ENCODE measurements at regions not wholly inside any gene's neighbourhood (a gene's known extent, or its start where the extent isn't known, plus 50 kb on each side); places are given as distances from the start of the nearest gene placed in this dataset.
"Not testable (repeated sequence)": the region's sequence is repeated elsewhere in the genome, so short reads cannot be mapped to it uniquely, and the experiment has no call there.

DNA sequence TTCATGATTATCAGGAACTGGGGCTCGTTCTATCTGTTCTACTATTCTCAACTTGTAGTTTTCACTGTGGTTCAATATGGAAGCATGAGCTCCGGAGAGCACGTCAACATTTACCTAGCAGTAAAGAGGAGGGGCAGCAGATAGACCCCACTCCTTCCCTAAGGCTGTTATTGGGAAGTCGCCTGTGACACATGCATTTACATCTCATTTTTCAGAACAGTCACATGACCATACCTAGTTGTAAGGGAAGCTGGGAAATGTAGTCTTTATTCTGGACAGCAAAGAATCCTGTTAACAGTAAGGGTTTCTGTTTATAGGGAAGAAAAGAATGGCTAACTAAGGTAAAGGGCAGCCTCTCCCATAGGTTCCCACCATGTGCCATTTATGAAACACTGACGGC lies 158.3 kb downstream of the ZFP64 start:
- Histone ChIP-seq H3K79me2 (ENCODE audit: control insufficient read depth, insufficient read depth, low read length, unreplicated experiment) (no peaks in the 10 kb centered on the region), H3K27ac (ENCODE audit: low read depth, low read length) (no peak overlapping the region), H3K36me3 (ENCODE audit: insufficient read depth, low read length) (no peaks in the 10 kb centered on the region), H3K4me3 (ENCODE audit: low read depth, low read length) (no peak overlapping the region), H3K27me3 (ENCODE audit: insufficient read depth, low read length) (no peaks in the 10 kb centered on the region), H2AFZ (ENCODE audit: low read length, unreplicated experiment) (no peak overlapping the region), H3K4me1 (ENCODE audit: control insufficient read depth, insufficient read depth, low read length, unreplicated experiment) (peaks cover 18% of the 10 kb centered on the region)

DNA sequence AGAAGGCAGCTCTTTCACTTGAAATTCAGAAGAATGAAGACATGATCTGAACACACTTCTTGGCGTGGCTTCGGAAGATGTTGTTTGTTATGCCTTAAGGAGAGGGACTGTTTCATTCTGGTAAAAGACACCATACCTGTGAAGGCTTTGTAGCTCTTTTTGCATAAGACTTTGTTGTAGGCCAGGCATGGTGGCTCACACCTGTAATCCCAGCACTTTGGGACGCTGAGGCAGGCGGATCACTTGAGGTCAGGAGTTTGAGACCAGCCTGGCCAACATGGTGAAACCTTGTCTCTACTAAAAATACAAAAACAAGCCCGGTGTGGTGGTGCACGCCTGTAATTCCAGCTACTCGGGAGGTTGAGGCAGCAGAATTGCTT lies 159.3 kb downstream of the ZFP64 start:
- peak overlapping the region; percentile 79 for H3K27ac ChIP-seq (ENCODE audit: low read depth, low read length)
- not testable (repeated sequence) for H3K4me3 ChIP-seq (ENCODE audit: low read depth, low read length); H3K27me3 ChIP-seq (ENCODE audit: insufficient read depth, low read length); H3K79me2 ChIP-seq (ENCODE audit: control insufficient read depth, insufficient read depth, low read length, unreplicated experiment); H3K36me3 ChIP-seq (ENCODE audit: insufficient read depth, low read length)
- peaks cover 18% of the 10 kb centered on the region for H3K4me1 ChIP-seq (ENCODE audit: control insufficient read depth, insufficient read depth, low read length, unreplicated experiment)
- H2AFZ ChIP-seq (ENCODE audit: low read length, unreplicated experiment) = peak overlapping the region; percentile 77

DNA sequence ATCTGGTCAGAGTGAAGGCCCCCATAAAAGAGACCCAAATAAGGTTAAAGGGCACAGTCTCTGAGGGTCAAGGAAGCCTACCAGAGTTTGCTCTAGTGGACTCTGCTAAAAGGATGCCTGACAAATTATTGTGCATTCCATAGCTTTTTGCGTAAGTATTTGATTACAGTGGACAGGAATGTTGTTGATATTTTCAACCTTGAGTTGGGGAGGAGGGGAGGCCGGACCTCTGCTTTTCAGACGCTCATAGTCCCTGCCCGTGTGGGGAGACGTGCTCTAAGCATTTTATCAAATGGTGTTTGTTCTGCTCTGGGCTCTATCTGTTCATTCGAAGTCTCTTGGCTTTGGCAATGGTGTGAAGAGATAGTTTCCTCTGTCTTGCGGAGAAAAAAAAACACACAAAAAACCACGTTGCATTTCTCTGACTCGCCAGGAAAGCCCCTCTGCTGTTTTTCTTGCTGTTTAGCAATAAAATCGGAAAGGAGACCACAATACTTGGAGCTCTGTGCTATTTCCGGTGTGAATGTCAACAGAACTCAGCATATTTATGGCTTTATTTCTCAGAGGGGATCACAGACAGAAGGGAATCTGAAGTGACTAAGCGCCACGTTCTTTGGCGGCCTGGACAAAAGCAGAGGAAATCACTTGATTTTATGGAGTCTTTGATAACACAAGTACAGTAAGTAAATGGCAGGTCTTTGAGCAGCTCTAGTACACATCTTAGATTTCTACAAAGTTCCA lies 159.8 kb downstream of the ZFP64 start:
- Histone ChIP-seq H3K27ac (ENCODE audit: low read depth, low read length) (peak overlapping the region; percentile 79), H3K4me3 (ENCODE audit: low read depth, low read length) (peak overlapping the region; percentile 1), H3K79me2 (ENCODE audit: control insufficient read depth, insufficient read depth, low read length, unreplicated experiment) (no peaks in the 10 kb centered on the region), H3K36me3 (ENCODE audit: insufficient read depth, low read length) (no peaks in the 10 kb centered on the region), H2AFZ (ENCODE audit: low read length, unreplicated experiment) (peak overlapping the region; percentile 77), H3K4me1 (ENCODE audit: control insufficient read depth, insufficient read depth, low read length, unreplicated experiment) (peaks cover 18% of the 10 kb centered on the region), H3K27me3 (ENCODE audit: insufficient read depth, low read length) (no peaks in the 10 kb centered on the region)

DNA sequence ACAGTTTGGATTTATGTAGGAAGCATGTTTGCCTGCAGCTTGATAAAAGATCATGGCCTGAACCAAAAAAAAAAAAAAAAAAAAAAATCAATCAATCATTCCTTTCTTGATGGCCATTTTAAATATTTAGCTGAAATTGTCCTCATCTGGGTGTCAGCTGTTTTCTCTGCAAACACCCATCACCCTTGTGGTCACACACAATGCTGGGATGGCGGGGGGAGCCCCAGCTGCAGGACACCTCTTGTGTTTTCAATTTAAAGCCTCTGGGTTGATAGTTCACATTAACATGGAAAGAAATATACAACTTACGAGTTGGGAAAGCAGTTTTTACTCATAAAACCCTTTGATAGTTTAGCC lies 160.4 kb downstream of the ZFP64 start:
- Histone ChIP-seq H3K36me3 (ENCODE audit: insufficient read depth, low read length) (no peaks in the 10 kb centered on the region), H3K27ac (ENCODE audit: low read depth, low read length) (peak overlapping the region; percentile 79), H3K79me2 (ENCODE audit: control insufficient read depth, insufficient read depth, low read length, unreplicated experiment) (no peaks in the 10 kb centered on the region), H2AFZ (ENCODE audit: low read length, unreplicated experiment) (peak overlapping the region; percentile 77), H3K4me1 (ENCODE audit: control insufficient read depth, insufficient read depth, low read length, unreplicated experiment) (peaks cover 18% of the 10 kb centered on the region), H3K27me3 (ENCODE audit: insufficient read depth, low read length) (no peaks in the 10 kb centered on the region), H3K4me3 (ENCODE audit: low read depth, low read length) (peak overlapping the region; percentile 1; the same call in 1 of the 2 replicates)

DNA sequence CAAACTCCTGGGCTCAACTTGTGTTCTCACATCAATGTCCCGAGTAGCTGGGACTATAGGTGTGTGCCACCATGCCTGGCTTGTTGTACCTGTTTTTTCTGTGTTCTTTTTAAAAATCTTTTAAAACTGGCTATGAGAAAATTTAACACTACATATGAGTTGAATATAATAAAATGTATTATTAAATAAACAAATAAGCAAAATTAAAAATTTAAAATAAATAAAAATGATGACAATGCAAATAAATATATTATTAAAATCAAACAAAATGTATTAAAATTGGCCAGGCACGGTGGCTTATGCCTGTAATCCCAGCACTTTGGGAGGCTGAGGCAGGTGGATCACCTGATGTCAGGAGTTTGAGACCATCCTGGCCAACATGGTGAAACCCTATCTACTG lies 162.4 kb downstream of the ZFP64 start:
- H3K27ac ChIP-seq (ENCODE audit: low read depth, low read length); H3K27me3 ChIP-seq (ENCODE audit: insufficient read depth, low read length); H3K4me3 ChIP-seq (ENCODE audit: low read depth, low read length); H2AFZ ChIP-seq (ENCODE audit: low read length, unreplicated experiment); H3K79me2 ChIP-seq (ENCODE audit: control insufficient read depth, insufficient read depth, low read length, unreplicated experiment); H3K36me3 ChIP-seq (ENCODE audit: insufficient read depth, low read length): not testable (repeated sequence)
- H3K4me1 ChIP-seq (ENCODE audit: control insufficient read depth, insufficient read depth, low read length, unreplicated experiment) = peaks cover 18% of the 10 kb centered on the region

DNA sequence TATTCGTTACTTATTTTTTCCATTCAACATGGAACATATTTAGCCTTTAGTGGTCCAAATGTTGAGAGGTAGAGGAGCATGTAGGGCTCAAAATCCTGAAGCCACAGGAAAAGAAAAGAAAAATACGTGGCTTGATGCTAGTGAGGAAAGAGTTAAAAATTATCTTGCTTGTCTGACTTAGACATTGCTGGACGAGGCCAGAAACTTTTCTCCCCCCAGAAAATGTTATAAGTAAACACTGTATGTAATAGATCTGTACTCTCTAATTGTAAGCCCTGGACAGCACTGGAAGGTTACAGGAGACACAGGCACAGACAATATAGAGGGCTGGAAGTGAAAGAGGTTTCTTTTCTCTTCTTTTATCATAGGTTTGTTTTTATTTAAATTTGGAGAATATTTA lies 165.6 kb downstream of the ZFP64 start:
- Histone ChIP-seq H3K79me2 (ENCODE audit: control insufficient read depth, insufficient read depth, low read length, unreplicated experiment) (no peaks in the 10 kb centered on the region), H2AFZ (ENCODE audit: low read length, unreplicated experiment) (no peak overlapping the region), H3K36me3 (ENCODE audit: insufficient read depth, low read length) (no peaks in the 10 kb centered on the region), H3K27me3 (ENCODE audit: insufficient read depth, low read length) (no peaks in the 10 kb centered on the region), H3K4me1 (ENCODE audit: control insufficient read depth, insufficient read depth, low read length, unreplicated experiment) (peaks cover 4% of the 10 kb centered on the region), H3K4me3 (ENCODE audit: low read depth, low read length) (no peak overlapping the region), H3K27ac (ENCODE audit: low read depth, low read length) (no peak overlapping the region)

DNA sequence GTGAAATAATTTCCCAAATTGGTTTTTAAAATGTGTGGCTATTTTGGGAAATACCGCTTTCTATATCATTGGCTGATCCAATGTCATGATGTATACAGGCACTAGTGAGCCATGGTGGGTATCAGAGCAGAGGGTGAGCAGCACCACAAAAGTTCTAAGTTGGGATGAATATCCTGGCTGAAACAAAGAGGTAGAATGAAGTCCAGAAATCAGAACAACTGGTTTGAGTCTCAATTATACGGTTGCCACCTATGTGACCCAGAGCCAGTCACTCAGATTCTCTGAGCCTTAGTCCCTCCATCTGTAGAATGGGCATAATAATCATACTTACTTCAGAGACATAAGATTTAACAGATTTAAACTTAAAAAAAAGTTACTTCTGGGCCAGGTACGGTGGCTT lies 172.3 kb downstream of the ZFP64 start:
- Histone ChIP-seq H3K4me1 (ENCODE audit: control insufficient read depth, insufficient read depth, low read length, unreplicated experiment) (no peaks in the 10 kb centered on the region), H2AFZ (ENCODE audit: low read length, unreplicated experiment) (no peak overlapping the region), H3K27me3 (ENCODE audit: insufficient read depth, low read length) (no peaks in the 10 kb centered on the region), H3K27ac (ENCODE audit: low read depth, low read length) (no peak overlapping the region), H3K4me3 (ENCODE audit: low read depth, low read length) (no peak overlapping the region), H3K36me3 (ENCODE audit: insufficient read depth, low read length) (no peaks in the 10 kb centered on the region), H3K79me2 (ENCODE audit: control insufficient read depth, insufficient read depth, low read length, unreplicated experiment) (no peaks in the 10 kb centered on the region)

DNA sequence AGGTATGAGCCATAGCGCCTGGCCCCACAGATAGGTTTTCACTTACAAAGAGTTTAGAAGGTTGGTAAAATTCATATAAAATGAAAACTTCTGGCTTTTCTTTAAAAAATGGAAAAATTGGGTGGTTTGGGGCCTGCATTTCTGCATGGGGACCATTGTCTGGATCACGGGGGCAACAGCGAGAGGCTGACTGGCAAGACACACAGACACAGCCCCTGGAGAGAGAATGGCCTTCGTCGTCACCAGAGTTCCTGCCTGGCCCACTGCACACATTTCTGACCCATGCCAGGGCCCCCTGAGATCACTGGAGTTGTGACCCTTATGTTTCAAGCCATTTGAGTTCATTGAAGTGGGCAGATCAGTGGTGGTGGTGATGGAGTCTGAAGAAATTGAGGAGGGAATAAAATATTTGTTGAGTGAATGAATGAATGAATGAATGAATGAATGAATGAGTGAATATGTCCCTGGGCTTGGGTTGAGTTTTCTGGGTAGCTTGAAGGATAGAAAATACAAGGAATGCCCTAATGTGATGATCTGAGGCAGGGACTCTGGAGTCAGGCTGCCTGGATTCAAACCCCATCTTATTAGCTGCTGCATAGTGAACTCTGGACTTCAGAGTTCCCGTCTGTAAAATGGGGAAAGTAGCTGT lies 173.8 kb downstream of the ZFP64 start:
- Histone ChIP-seq H2AFZ (ENCODE audit: low read length, unreplicated experiment) (no peak overlapping the region), H3K79me2 (ENCODE audit: control insufficient read depth, insufficient read depth, low read length, unreplicated experiment) (no peaks in the 10 kb centered on the region), H3K4me3 (ENCODE audit: low read depth, low read length) (no peak overlapping the region), H3K27ac (ENCODE audit: low read depth, low read length) (no peak overlapping the region), H3K36me3 (ENCODE audit: insufficient read depth, low read length) (no peaks in the 10 kb centered on the region), H3K27me3 (ENCODE audit: insufficient read depth, low read length) (no peaks in the 10 kb centered on the region), H3K4me1 (ENCODE audit: control insufficient read depth, insufficient read depth, low read length, unreplicated experiment) (no peaks in the 10 kb centered on the region)

DNA sequence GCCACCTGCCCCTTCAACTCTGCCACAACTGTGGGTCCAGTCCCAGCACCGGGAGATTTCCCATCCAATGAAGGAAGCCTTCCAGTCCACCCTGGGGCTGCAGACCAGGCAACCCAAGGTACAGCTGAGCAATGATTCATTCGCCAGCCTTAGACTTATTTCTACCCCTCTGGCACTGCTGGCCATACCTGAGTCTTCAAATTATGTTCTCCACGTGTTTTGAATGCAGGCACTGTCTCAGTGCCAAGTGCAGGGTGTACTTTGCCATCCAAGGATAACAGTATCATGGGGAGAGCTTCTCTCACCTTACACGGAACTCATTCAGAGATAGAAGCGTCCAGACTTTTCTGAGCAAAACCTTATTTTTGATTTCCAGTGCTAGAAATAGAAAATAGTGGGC lies 175.6 kb downstream of the ZFP64 start:
- Histone ChIP-seq H3K27ac (ENCODE audit: low read depth, low read length) (no peak overlapping the region), H3K4me1 (ENCODE audit: control insufficient read depth, insufficient read depth, low read length, unreplicated experiment) (no peaks in the 10 kb centered on the region), H2AFZ (ENCODE audit: low read length, unreplicated experiment) (no peak overlapping the region), H3K4me3 (ENCODE audit: low read depth, low read length) (no peak overlapping the region), H3K27me3 (ENCODE audit: insufficient read depth, low read length) (no peaks in the 10 kb centered on the region), H3K36me3 (ENCODE audit: insufficient read depth, low read length) (0 out of 2 replicates have a peak, but pooled peaks cover 3% of the 10 kb centered on the region), H3K79me2 (ENCODE audit: control insufficient read depth, insufficient read depth, low read length, unreplicated experiment) (no peaks in the 10 kb centered on the region)

DNA sequence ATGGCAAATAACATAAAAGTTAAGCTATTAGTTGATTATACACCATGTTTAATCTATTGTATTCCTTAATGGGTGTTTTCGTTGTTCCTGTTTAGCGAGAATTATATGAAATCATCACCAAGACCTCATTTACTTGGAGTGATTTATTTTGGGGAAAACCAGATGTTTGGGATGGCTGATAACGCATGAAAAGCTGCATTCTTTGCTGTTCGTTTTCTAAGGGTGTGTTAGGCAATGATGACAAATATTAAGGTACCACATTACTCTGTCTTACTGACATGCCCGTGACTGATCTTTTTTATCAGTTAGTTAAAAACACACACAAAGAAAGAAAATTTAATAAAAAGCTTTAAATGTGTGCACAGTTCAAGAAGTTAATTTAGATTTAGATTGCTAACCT lies 176.4 kb downstream of the ZFP64 start:
- Histone ChIP-seq H3K27ac (ENCODE audit: low read depth, low read length) (no peak overlapping the region), H3K4me3 (ENCODE audit: low read depth, low read length) (no peak overlapping the region), H3K79me2 (ENCODE audit: control insufficient read depth, insufficient read depth, low read length, unreplicated experiment) (no peaks in the 10 kb centered on the region), H3K27me3 (ENCODE audit: insufficient read depth, low read length) (no peaks in the 10 kb centered on the region), H3K36me3 (ENCODE audit: insufficient read depth, low read length) (0 out of 2 replicates have a peak, but pooled peaks cover 3% of the 10 kb centered on the region), H3K4me1 (ENCODE audit: control insufficient read depth, insufficient read depth, low read length, unreplicated experiment) (no peaks in the 10 kb centered on the region), H2AFZ (ENCODE audit: low read length, unreplicated experiment) (no peak overlapping the region)

DNA sequence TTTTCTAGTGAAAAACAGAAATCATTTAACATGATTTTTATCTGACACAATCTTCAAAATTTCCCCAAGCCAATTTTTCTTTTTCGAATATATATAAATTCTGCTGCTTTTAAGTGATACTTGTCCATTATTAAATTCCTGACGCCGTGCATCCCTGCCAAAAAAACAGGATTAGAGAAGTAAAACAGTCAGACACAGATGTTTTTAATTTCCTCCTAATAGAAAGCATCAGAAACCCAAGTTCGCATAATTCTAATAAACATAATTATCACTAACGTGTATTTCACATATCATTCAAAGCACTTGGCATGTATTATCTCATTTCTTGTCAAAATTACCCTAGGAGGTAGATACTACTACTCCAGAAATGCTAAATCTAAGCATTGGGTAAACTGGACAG lies 179.5 kb downstream of the ZFP64 start:
- Histone ChIP-seq H3K36me3 (ENCODE audit: insufficient read depth, low read length) (0 out of 2 replicates have a peak, but pooled peaks cover 3% of the 10 kb centered on the region), H3K4me3 (ENCODE audit: low read depth, low read length) (no peak overlapping the region), H3K27me3 (ENCODE audit: insufficient read depth, low read length) (no peaks in the 10 kb centered on the region), H3K27ac (ENCODE audit: low read depth, low read length) (no peak overlapping the region), H3K79me2 (ENCODE audit: control insufficient read depth, insufficient read depth, low read length, unreplicated experiment) (no peaks in the 10 kb centered on the region), H2AFZ (ENCODE audit: low read length, unreplicated experiment) (no peak overlapping the region), H3K4me1 (ENCODE audit: control insufficient read depth, insufficient read depth, low read length, unreplicated experiment) (no peaks in the 10 kb centered on the region)
